Breast epithelium (tissue), 4 donors: ENCODE measurements at regions not wholly inside any gene's neighbourhood (a gene's known extent, or its start where the extent isn't known, plus 50 kb on each side); places are given as distances from the start of the nearest gene placed in this dataset.

Source experiments
- DNase-seq, 2 donors: peaks; one replicate each; pipeline ENCODE4 v3.0.0-alpha.2; 2019; ENCODE audit warnings: low spot score in 2 of 2
- H3K27ac ChIP-seq, 2 donors: fragments of 200-600 bp; sonication (generic) in 1 of 2; one replicate each; pipeline ENCODE4 v1.5.1; 2016 to 2019; ENCODE audit warnings: mild to moderate bottlenecking in 1 of 2
- H3K27me3 ChIP-seq, 2 donors: fragments of 200-600 bp; sonication (generic) in 1 of 2; one replicate each; pipeline versions ENCODE4 v1.5.1 to v1.6.0; 2017 to 2019; ENCODE audit warnings: control low read depth in 1 of 2, mild to moderate bottlenecking in 1 of 2
- H3K36me3 ChIP-seq: fragments of 200-600 bp; one replicate; pipeline ENCODE4 v1.5.1; 2019
- H3K4me1 ChIP-seq, 2 donors: fragments of 200-600 bp; sonication (generic); one replicate each; pipeline ENCODE4 v1.5.1; 2016 to 2019; ENCODE audit warnings: control low read depth in 1 of 2
- H3K4me3 ChIP-seq, 3 donors: fragments of 200-600 bp; sonication (generic); 1 replicate in 2 of 3; 2 replicates in 1 of 3; pipeline ENCODE4 v1.5.1; 2016 to 2019; ENCODE audit warnings: mild to moderate bottlenecking in 3 of 3, moderate library complexity in 2 of 3
- H3K9me3 ChIP-seq, 2 donors: fragments of 200-600 bp; sonication (generic) in 1 of 2; one replicate each; pipeline ENCODE4 v1.5.1; 2016 to 2019; ENCODE audit warnings: control low read depth in 1 of 2
- POLR2A ChIP-seq: fragments of 450-650 bp; IDR thresholded peaks from one replicate; pipeline ENCODE4 v1.6.1; 2016; ENCODE audit warnings: antibody characterized with exemption, mild to moderate bottlenecking, moderate library complexity
- POLR2AphosphoS5 ChIP-seq, 3 donors: sonication (generic); formaldehyde crosslinking; IDR thresholded peaks; one replicate each; pipeline ENCODE4 v1.6.1; 2017; ENCODE audit warnings: antibody characterized with exemption in 3 of 3
- intact Hi-C: fragments of 100-400 bp; cut with DNase I; formaldehyde crosslinking; loops from one replicate; pipeline ENCODE4 v1.15.1; 2023; ENCODE audit warnings: low total_unique reads
- TF ChIP-seq, protein P1 (sequence below), 3 donors: fragments of 450-650 bp; IDR thresholded peaks; one replicate each; pipeline ENCODE4 v1.5.1; 2016 to 2017; ENCODE audit warnings: antibody characterized with exemption in 3 of 3, mild to moderate bottlenecking in 3 of 3, moderate library complexity in 3 of 3

GRCh38 chr2:14706201-14706600, 73.7 kb downstream of the LRATD1 start:
- Histone ChIP-seq H3K27ac (no peak overlapping the region), H3K9me3 (no peaks in the 10 kb centered on the region)
- intact Hi-C loops: loop anchor here (2.0 kb wide), 1 partner anchor 27 kb away; no protein-coding TSS in a partner anchor

GRCh38 chr2:14712111-14712510, 79.6 kb downstream of the LRATD1 start:
- no peaks in the 10 kb centered on the region for H3K4me1 ChIP-seq
- no peaks in the 10 kb centered on the region for H3K36me3 ChIP-seq
- TF ChIP-seq POLR2AphosphoS5 (IDR thresholded peaks at IDR 0.05) (no peak), POLR2A (no peak)
- TF ChIP-seq, protein P1, sequence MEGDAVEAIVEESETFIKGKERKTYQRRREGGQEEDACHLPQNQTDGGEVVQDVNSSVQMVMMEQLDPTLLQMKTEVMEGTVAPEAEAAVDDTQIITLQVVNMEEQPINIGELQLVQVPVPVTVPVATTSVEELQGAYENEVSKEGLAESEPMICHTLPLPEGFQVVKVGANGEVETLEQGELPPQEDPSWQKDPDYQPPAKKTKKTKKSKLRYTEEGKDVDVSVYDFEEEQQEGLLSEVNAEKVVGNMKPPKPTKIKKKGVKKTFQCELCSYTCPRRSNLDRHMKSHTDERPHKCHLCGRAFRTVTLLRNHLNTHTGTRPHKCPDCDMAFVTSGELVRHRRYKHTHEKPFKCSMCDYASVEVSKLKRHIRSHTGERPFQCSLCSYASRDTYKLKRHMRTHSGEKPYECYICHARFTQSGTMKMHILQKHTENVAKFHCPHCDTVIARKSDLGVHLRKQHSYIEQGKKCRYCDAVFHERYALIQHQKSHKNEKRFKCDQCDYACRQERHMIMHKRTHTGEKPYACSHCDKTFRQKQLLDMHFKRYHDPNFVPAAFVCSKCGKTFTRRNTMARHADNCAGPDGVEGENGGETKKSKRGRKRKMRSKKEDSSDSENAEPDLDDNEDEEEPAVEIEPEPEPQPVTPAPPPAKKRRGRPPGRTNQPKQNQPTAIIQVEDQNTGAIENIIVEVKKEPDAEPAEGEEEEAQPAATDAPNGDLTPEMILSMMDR (IDR thresholded peaks at IDR 0.05): no peak
- no peaks in the 10 kb centered on the region for H3K27me3 ChIP-seq
- H3K4me3 ChIP-seq: no peak overlapping the region
- no peak overlapping the region for H3K27ac ChIP-seq
- intact Hi-C loops: no loop called here
- H3K9me3 ChIP-seq: no peaks in the 10 kb centered on the region
- no peak for DNase-seq

More at GRCh38 chr2:14706201-14706600, 73.7 kb downstream of the LRATD1 start:
- Histone ChIP-seq H3K27me3 (no peaks in the 10 kb centered on the region), H3K36me3 (no peaks in the 10 kb centered on the region), H3K4me1 (no peaks in the 10 kb centered on the region), H3K4me3 (no peak overlapping the region)
- no peak for DNase-seq
- no peak for TF ChIP-seq POLR2A
- TF ChIP-seq, protein P1 (IDR thresholded peaks at IDR 0.05): no peak
- no peak for TF ChIP-seq POLR2AphosphoS5 (IDR thresholded peaks at IDR 0.05)

- no peaks in the 10 kb centered on the region for H3K27me3 ChIP-seq
- intact Hi-C loops: no loop called here
Observed at GRCh38 chr2:14713248-14713647, 80.7 kb downstream of the LRATD1 start.

DNA sequence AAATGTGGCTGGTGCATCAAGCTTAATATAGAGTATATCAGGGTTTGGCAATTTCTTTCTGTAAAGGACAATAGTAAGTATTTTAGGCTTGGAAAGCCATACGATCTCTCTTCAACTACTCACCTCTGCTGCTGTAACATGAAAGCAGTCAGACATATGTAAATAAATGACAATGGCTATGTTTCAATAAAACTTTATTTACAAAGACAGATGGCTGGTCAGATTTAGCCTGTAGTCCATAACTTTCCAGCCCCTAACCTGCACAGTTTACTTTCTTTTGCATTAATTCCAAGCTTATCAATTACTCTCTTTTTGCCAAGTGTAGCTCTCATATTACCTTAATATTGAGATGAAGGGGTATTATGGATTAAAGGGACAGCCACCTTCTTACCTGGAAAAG, 83.1 kb downstream of the LRATD1 start:
- intact Hi-C loops: no loop called here
- no peak for TF ChIP-seq POLR2AphosphoS5 (IDR thresholded peaks at IDR 0.05)
- TF ChIP-seq POLR2A: no peak
- TF ChIP-seq, protein P1 (IDR thresholded peaks at IDR 0.05): no peak
- Histone ChIP-seq H3K4me3 (no peak overlapping the region), H3K36me3 (no peaks in the 10 kb centered on the region), H3K4me1 (no peaks in the 10 kb centered on the region), H3K9me3 (no peaks in the 10 kb centered on the region), H3K27ac (no peak overlapping the region), H3K27me3 (no peaks in the 10 kb centered on the region)
- no peak for DNase-seq

More at GRCh38 chr2:14713248-14713647, 80.7 kb downstream of the LRATD1 start:
- no peaks in the 10 kb centered on the region for H3K4me1 ChIP-seq
- H3K4me3 ChIP-seq: no peak overlapping the region
- no peak for DNase-seq
- no peaks in the 10 kb centered on the region for H3K9me3 ChIP-seq
- no peaks in the 10 kb centered on the region for H3K36me3 ChIP-seq
- TF ChIP-seq, protein P1 (IDR thresholded peaks at IDR 0.05): no peak
- TF ChIP-seq POLR2AphosphoS5 (IDR thresholded peaks at IDR 0.05): no peak
- TF ChIP-seq POLR2A: no peak
- H3K27ac ChIP-seq: no peak overlapping the region

DNA sequence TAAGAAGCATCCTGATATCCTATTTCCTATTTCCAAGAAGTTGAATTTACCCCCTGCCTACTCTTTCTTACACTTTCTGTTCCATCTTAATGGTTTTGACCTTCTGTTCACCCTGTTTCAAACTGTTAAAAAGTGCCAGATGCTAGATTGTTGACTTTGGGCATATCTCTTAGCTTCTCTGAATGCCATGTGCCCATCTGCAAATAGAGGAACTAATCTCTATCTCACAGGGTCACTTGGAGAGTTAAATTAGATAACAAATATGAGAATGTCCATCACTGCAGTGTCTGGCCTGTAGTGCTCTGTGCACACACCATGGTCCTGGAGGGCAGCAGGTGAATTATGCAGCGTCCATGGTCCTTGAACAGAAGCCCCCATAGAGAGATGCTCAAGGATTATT, 83.8 kb downstream of the LRATD1 start:
- DNase-seq: no peak
- H3K27me3 ChIP-seq: no peaks in the 10 kb centered on the region
- H3K4me3 ChIP-seq: no peak overlapping the region
- no peaks in the 10 kb centered on the region for H3K36me3 ChIP-seq
- H3K27ac ChIP-seq: no peak overlapping the region
- no peaks in the 10 kb centered on the region for H3K4me1 ChIP-seq
- intact Hi-C loops: no loop called here
- no peaks in the 10 kb centered on the region for H3K9me3 ChIP-seq
- no peak for TF ChIP-seq POLR2AphosphoS5 (IDR thresholded peaks at IDR 0.05)
- TF ChIP-seq, protein P1 (IDR thresholded peaks at IDR 0.05): no peak
- TF ChIP-seq POLR2A: no peak
